ENCODE measurements at regions not wholly inside any gene's neighbourhood (a gene's known extent, or its start where the extent isn't known, plus 50 kb on each side); places are given as distances from the start of the nearest gene placed in this dataset.

GRCh38 chr1:38670544-38671122 lies 188.9 kb downstream of the RRAGC start:
- no peaks in the 10 kb centered on the region for H3K4me1 ChIP-seq
- H3K27me3 ChIP-seq = peaks cover 31% of the 10 kb centered on the region
- peaks cover 0 to 4% (median 0%) of the 10 kb centered on the region in 3 donors for H3K9me3 ChIP-seq
- no peak overlapping the region for H3K4me3 ChIP-seq
- H3K27ac ChIP-seq = no peak overlapping the region
- WGBS, 2 donors (ENCODE audit: low coverage in 1 of 2) = 82 to 87% methylated on average over 3 to 4 of the region's 4 CpGs
- ATAC-seq = no peak
- TF ChIP-seq CTCF (IDR thresholded peaks at IDR 0.05) (no peak), EP300 (IDR thresholded peaks at IDR 0.05) (no peak), POLR2AphosphoS5 (IDR thresholded peaks at IDR 0.05) (no peak), POLR2A (IDR thresholded peaks at IDR 0.05) (no peak)
- no peaks in the 10 kb centered on the region for H3K36me3 ChIP-seq

GRCh38 chr1:38667626-38668025 lies 191.9 kb downstream of the RRAGC start:
- no peak for TF ChIP-seq POLR2A (IDR thresholded peaks at IDR 0.05)
- TF ChIP-seq CTCF (IDR thresholded peaks at IDR 0.05) = no peak
- no peak for TF ChIP-seq POLR2AphosphoS5 (IDR thresholded peaks at IDR 0.05)
- no peak for TF ChIP-seq EP300 (IDR thresholded peaks at IDR 0.05)
- WGBS, 2 donors (ENCODE audit: low coverage in 1 of 2) = 41 to 57% methylated on average over 1 to 4 of the region's 4 CpGs
- no peak for ATAC-seq
- H3K4me3 ChIP-seq = no peak overlapping the region
- H3K27ac ChIP-seq = no peak overlapping the region
- peaks cover 47% of the 10 kb centered on the region for H3K27me3 ChIP-seq
- H3K9me3 ChIP-seq = peaks cover 0 to 10% (median 0%) of the 10 kb centered on the region in 3 donors
- no peaks in the 10 kb centered on the region for H3K4me1 ChIP-seq
- H3K36me3 ChIP-seq = no peaks in the 10 kb centered on the region

GRCh38 chr1:38662126-38662525 lies 197.4 kb downstream of the RRAGC start:
- TF ChIP-seq POLR2AphosphoS5 (IDR thresholded peaks at IDR 0.05) (no peak), EP300 (IDR thresholded peaks at IDR 0.05) (no peak), POLR2A (IDR thresholded peaks at IDR 0.05) (no peak)
- ATAC-seq = no peak
- peaks cover 56% of the 10 kb centered on the region for H3K27me3 ChIP-seq
- no peak overlapping the region for H3K4me3 ChIP-seq
- no peaks in the 10 kb centered on the region for H3K36me3 ChIP-seq
- H3K27ac ChIP-seq = no peak overlapping the region
- WGBS, 2 donors (ENCODE audit: low coverage in 1 of 2) = 56% methylated on average over 7 of the region's 7 CpGs; no CpG with 5 or more reads in 1 of the 2 donors
- peaks cover 0 to 22% (median 0%) of the 10 kb centered on the region in 3 donors for H3K9me3 ChIP-seq
- no peaks in the 10 kb centered on the region for H3K4me1 ChIP-seq

- no peak overlapping the region for H3K27ac ChIP-seq
- peaks cover 64% of the 10 kb centered on the region for H3K27me3 ChIP-seq
- no peaks in the 10 kb centered on the region for H3K36me3 ChIP-seq
- TF ChIP-seq CTCF (IDR thresholded peaks at IDR 0.05) (no peak), POLR2AphosphoS5 (IDR thresholded peaks at IDR 0.05) (no peak), POLR2A (IDR thresholded peaks at IDR 0.05) (no peak), EP300 (IDR thresholded peaks at IDR 0.05) (no peak)
- WGBS, 2 donors (ENCODE audit: low coverage in 1 of 2) = 89% methylated on average over 1 of the region's 1 CpG; no CpG with 5 or more reads in 1 of the 2 donors
- H3K4me1 ChIP-seq = no peaks in the 10 kb centered on the region
- peaks cover 0 to 12% (median 0%) of the 10 kb centered on the region in 3 donors for H3K9me3 ChIP-seq
- ATAC-seq = no peak
- H3K4me3 ChIP-seq = no peak overlapping the region
Observed at GRCh38 chr1:38658883-38659282, 200.7 kb downstream of the RRAGC start.

GRCh38 chr1:38657873-38658272 lies 201.7 kb downstream of the RRAGC start:
- no peaks in the 10 kb centered on the region for H3K36me3 ChIP-seq
- H3K4me1 ChIP-seq = no peaks in the 10 kb centered on the region
- 78 to 100% methylated on average over 2 of the region's 2 CpGs for WGBS, 2 donors (ENCODE audit: low coverage in 1 of 2)
- no peak overlapping the region for H3K4me3 ChIP-seq
- TF ChIP-seq CTCF (IDR thresholded peaks at IDR 0.05) (no peak), POLR2A (IDR thresholded peaks at IDR 0.05) (no peak), POLR2AphosphoS5 (IDR thresholded peaks at IDR 0.05) (no peak), EP300 (IDR thresholded peaks at IDR 0.05) (no peak)
- H3K9me3 ChIP-seq = peaks cover 0 to 12% (median 0%) of the 10 kb centered on the region in 3 donors
- no peak for ATAC-seq
- no peak overlapping the region for H3K27ac ChIP-seq
- H3K27me3 ChIP-seq = peaks cover 63% of the 10 kb centered on the region
